Transverse colon (tissue), 3 donors: ENCODE measurements at regions not wholly inside any gene's neighbourhood (a gene's known extent, or its start where the extent isn't known, plus 50 kb on each side); places are given as distances from the start of the nearest gene placed in this dataset.

ENCODE experiments used
- EP300 ChIP-seq: sonication (generic); formaldehyde crosslinking; IDR thresholded peaks from one replicate; pipeline ENCODE4 v1.6.1; 2017; ENCODE audit warnings: antibody characterized with exemption, low read depth
- POLR2AphosphoS5 ChIP-seq, 3 donors: sonication (generic); formaldehyde crosslinking; IDR thresholded peaks; one replicate each; pipeline ENCODE4 v1.6.1; 2016; ENCODE audit warnings: antibody characterized with exemption in 3 of 3

DNA sequence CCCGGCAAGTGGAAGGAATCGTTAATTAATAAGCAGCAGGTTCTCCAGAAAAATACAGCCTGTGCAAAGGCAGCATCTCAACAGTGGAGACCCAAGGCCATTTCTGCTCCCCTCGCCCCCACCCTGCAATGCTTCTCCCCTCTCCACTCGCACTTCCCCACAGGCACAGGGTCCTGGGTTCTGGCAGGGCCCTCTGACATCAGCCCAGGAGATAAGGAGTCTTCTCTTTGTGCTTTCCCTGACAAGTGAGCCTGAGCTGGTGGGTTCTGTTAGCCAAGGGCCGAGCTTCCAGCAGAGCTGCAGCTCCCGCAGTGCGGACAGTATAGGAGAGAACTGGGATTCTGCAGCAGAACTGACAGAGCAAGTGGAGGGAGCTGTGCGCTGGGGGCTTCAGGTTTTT lies 257.5 kb downstream of the NSG2 start:
- TF ChIP-seq POLR2AphosphoS5 (IDR thresholded peaks at IDR 0.05) (no peak), EP300 (no peak)
